Mucosa of rectum (tissue), 2 donors: ENCODE measurements at regions not wholly inside any gene's neighbourhood (a gene's known extent, or its start where the extent isn't known, plus 50 kb on each side); places are given as distances from the start of the nearest gene placed in this dataset.

Experiments
- H3K27ac ChIP-seq, 2 donors: one replicate each; pipeline ENCODE4 v1.7.0; 2013; ENCODE audit warnings: inconsistent platforms in 2 of 2, low read depth in 2 of 2, low read length in 2 of 2
- H3K27me3 ChIP-seq, 2 donors: one replicate each; pipeline ENCODE4 v1.7.0; 2013; ENCODE audit warnings: low read length in 2 of 2; ENCODE audit not compliant: control insufficient read depth in 2 of 2, insufficient read depth in 2 of 2
- H3K36me3 ChIP-seq, 2 donors: one replicate each; pipeline ENCODE4 v1.7.0; 2013; ENCODE audit warnings: low read length in 2 of 2; ENCODE audit not compliant: control insufficient read depth in 2 of 2, insufficient read depth in 2 of 2
- H3K4me1 ChIP-seq, 2 donors: one replicate each; pipeline ENCODE4 v1.7.0; 2013; ENCODE audit warnings: low read length in 2 of 2, mild to moderate bottlenecking in 1 of 2; ENCODE audit not compliant: control insufficient read depth in 2 of 2, insufficient read depth in 2 of 2
- H3K4me3 ChIP-seq, 2 donors: one replicate each; pipeline ENCODE4 v1.7.0; 2013; ENCODE audit warnings: low read length in 2 of 2
- H3K9ac ChIP-seq, 2 donors: one replicate each; pipeline ENCODE4 v1.7.0; 2013; ENCODE audit warnings: low read length in 2 of 2, low read depth in 1 of 2, mild to moderate bottlenecking in 1 of 2
- H3K9me3 ChIP-seq, 2 donors: one replicate each; pipeline ENCODE4 v1.7.0; 2013; ENCODE audit warnings: low read length in 2 of 2; ENCODE audit not compliant: control insufficient read depth in 2 of 2
- donor health status: healthy.
- donor health status: Normal muscosa, but diverticular disease.

DNA sequence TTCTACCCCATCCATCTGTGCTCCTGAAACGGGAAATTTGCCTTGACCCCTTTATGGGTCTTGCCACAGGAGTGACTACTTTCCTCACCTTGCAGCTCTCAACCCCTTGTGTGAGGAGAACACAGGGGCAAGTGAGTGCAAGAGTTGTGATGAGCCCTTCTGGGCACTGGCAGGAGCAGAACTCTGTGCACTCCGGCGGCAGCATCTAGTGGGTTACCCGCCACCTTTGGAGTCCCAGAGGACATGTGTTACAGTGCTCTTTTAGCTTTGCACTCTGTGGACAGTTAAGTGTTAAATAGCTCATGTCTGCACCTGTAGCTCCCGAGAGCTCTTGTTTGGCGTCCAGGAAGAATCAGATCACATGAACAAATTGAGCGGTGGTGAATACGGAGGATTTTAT, 940.2 kb downstream of the GRIK2 start:
- Histone ChIP-seq H3K27me3 (no peaks in the 10 kb centered on the region), H3K9ac (no peak overlapping the region), H3K9me3 (peaks cover 0 to 4% of the 10 kb centered on the region in 2 donors), H3K27ac (no peak overlapping the region), H3K36me3 (no peaks in the 10 kb centered on the region), H3K4me3 (no peak overlapping the region), H3K4me1 (no peaks in the 10 kb centered on the region)

DNA sequence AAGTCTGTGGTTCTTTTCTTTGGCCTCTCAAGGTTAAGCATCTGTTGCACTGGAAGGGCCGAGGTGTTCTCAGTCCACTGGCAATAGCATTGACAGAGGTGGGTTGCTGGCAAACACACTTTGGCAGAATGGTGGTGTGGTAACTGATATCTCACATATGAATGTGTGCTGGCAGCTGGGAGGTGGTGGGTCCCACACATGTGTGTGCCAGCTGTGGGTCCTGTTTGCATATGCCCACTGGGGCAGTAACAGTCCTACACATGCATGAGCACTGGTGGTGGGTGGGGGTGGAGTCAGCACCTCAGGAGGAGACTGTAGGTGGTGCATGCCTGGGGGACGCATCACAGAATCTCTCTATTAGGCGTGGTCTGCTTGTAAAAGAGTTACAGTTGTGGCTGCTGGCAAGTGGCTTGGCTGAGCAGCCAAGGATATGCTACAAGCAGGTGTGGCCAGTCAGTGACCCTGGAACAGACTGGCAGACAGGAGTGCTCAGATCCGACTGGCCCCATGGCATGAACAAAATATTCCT, 934.3 kb downstream of the GRIK2 start:
- Histone ChIP-seq H3K36me3 (no peaks in the 10 kb centered on the region), H3K4me3 (no peak overlapping the region), H3K27me3 (no peaks in the 10 kb centered on the region), H3K4me1 (no peaks in the 10 kb centered on the region), H3K9me3 (no peaks in the 10 kb centered on the region), H3K9ac (no peak overlapping the region), H3K27ac (no peak overlapping the region)

DNA sequence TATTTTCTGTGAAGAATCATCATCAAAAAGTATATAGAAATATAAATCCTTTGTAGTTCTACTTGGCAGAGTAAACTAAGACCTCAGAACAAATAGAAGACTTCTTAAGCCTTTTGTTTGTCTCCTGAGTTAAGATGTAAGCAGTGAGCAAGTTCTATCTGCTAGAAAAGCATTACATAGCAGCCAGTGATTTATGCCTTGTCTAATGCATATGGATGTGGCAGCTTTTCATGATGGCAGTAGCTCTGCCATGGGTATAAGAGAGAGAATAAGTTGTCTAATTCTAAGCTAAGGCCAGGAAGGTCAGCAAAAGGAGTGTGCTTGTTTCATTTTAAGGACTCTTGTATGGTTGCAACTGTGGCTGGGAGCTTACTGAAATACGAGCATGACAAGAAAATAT, 920.2 kb downstream of the GRIK2 start:
- H3K27ac ChIP-seq: no peak overlapping the region
- H3K36me3 ChIP-seq: no peaks in the 10 kb centered on the region
- H3K4me1 ChIP-seq: no peaks in the 10 kb centered on the region
- H3K9ac ChIP-seq: no peak overlapping the region
- no peaks in the 10 kb centered on the region for H3K9me3 ChIP-seq
- H3K4me3 ChIP-seq: no peak overlapping the region
- H3K27me3 ChIP-seq: no peaks in the 10 kb centered on the region

DNA sequence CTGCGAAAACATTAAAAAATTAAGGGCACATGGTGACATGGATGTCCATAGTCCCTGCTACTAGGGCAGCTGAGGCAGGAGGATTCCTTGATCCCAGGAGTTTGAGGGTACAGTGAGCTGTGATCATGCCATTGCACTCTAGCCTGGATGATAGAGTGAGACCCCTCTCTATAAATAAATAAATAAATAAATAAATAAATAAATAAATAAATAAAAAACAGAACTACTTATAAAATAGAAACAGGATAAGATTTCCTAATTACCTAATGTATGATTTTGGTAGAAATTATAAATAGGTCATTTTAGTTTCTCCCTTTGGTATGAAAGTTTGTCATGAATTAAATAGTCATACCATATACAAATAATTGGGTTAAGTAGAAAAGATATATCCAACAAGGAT, 916.2 kb downstream of the GRIK2 start:
- Histone ChIP-seq H3K4me1 (no peaks in the 10 kb centered on the region), H3K4me3 (no peak overlapping the region), H3K27me3 (no peaks in the 10 kb centered on the region), H3K36me3 (no peaks in the 10 kb centered on the region), H3K27ac (no peak overlapping the region), H3K9ac (no peak overlapping the region), H3K9me3 (no peaks in the 10 kb centered on the region)

DNA sequence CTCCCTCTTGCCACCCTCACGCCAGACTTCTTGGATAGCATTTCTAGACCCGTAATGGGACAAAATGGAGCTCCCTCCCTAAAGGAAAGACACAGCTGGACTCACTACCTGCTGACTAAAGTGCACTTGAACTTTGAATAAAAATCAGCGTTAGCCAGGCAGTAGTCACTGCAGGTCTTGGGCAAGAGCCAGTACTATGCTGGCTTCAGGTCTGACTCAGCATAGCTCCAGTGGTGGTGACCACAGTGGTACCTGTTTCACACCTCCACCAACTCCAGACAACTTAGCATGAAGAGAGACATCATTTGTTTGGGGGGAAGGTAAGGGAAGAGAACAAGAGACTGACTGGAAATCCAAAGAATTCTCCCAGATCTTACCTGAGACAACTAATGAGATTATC, 906.8 kb downstream of the GRIK2 start:
- Histone ChIP-seq H3K9me3 (no peaks in the 10 kb centered on the region), H3K9ac (no peak overlapping the region), H3K36me3 (no peaks in the 10 kb centered on the region), H3K27me3 (no peaks in the 10 kb centered on the region), H3K4me3 (no peak overlapping the region), H3K27ac (no peak overlapping the region), H3K4me1 (no peaks in the 10 kb centered on the region)

DNA sequence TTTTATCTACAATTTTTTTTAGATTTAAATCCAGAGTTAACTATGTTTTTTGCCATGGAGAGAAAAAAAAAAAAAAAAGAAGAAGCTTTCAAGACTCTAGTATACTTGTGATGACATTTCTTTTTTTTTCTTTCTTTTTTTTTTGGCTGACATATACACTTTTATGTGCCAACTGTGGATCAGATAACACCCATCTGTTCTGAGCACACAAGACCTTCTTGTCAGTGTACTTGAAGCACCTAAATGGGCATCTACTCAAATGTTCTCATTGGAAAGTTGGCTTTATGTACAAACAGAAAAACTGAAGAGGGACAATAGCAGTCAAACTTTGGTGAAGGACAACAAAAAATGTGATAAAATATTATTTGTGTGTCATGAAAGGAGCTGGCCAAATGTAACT, 904.5 kb downstream of the GRIK2 start:
- H3K9ac ChIP-seq: no peak overlapping the region

More for the DNA sequence above, 904.5 kb downstream of the GRIK2 start:
- no peaks in the 10 kb centered on the region for H3K36me3 ChIP-seq
- no peaks in the 10 kb centered on the region for H3K9me3 ChIP-seq
- no peak overlapping the region for H3K27ac ChIP-seq
- H3K27me3 ChIP-seq: no peaks in the 10 kb centered on the region
- H3K4me1 ChIP-seq: no peaks in the 10 kb centered on the region
- no peak overlapping the region for H3K4me3 ChIP-seq
